Neural crest cell (in vitro differentiated cells): ENCODE measurements at regions not wholly inside any gene's neighbourhood (a gene's known extent, or its start where the extent isn't known, plus 50 kb on each side); places are given as distances from the start of the nearest gene placed in this dataset.

Experiments
- DNase-seq: peaks from one replicate; pipeline ENCODE4 v3.0.0; 2021; ENCODE audit warnings: low read depth, mixed read lengths, low spot score
- H3K27ac Mint-ChIP-seq: one replicate; pipeline ENCODE4 v1.8.0; 2021; ENCODE audit warnings: mild to moderate bottlenecking, mixed read lengths; ENCODE audit not compliant: unreplicated experiment
- H3K27me3 Mint-ChIP-seq: 2 replicates; pipeline ENCODE4 v1.8.0; 2021; ENCODE audit warnings: low read depth, mild to moderate bottlenecking, mixed read lengths
- H3K36me3 Mint-ChIP-seq: 2 replicates; pipeline ENCODE4 v1.8.0; 2021; ENCODE audit warnings: low read depth, mild to moderate bottlenecking, mixed read lengths
- H3K4me1 Mint-ChIP-seq: 2 replicates; pipeline ENCODE4 v1.8.0; 2021; ENCODE audit warnings: mixed read lengths
- H3K4me3 Mint-ChIP-seq: one replicate; pipeline ENCODE4 v1.8.0; 2021; ENCODE audit warnings: mild to moderate bottlenecking, mixed read lengths
- H3K9me3 Mint-ChIP-seq: 2 replicates; pipeline ENCODE4 v1.8.0; 2021; ENCODE audit warnings: mixed read lengths
- CTCF ChIP-seq: fragments of 200-600 bp; sonication (generic); conservative IDR thresholded peaks from 2 replicates; pipeline ENCODE4 v1.5.0; 2021; ENCODE audit warnings: antibody characterized with exemption, mild to moderate bottlenecking

DNA sequence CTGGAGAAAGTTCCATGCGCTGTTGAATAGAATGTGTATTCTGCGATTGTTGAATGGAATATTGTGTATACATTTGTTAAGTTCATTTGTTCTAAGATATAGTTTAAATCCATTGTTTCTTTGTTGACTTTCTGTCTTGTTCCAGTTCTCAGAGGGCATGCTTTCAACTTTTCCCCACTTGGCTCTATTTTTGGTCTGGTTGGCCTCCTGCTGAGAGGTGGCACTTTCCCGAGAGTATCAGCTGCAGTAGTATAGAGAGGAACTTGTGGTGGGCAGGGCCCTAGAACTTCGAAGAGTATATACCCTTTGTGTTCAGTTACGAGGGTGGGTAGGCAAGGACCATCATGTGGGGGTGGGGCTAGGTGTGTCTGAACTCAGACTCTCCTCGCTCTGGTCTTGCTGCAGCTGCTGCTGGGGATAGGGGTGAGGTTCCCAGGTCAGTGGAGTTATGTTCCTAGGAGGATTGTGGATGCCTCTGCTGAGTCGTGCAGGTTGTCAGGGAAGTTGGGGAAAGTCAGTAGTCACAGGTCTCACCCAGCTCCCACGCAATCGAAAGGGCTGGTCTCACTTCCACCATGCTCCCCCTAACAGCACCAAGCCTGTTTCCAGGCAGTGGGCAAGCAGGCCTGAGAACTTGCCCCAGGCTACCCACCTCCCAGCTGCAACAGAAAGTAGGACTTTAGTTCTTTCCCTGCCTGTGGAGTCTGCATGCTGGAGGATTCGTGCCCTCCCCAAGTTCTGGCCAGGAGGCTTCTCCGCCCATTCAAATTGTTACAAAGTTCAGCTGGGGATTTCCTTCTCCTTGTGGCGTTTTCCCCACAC is 118.9 kb upstream of the SSTR4 start:
- Mint-ChIP-seq H3K4me3 (no peak overlapping the region), H3K27me3 (peaks cover 31% of the 10 kb centered on the region)
- no peak for TF ChIP-seq CTCF

GRCh38 chr20:22918286-22918983 is 116.7 kb upstream of the SSTR4 start:
- H3K9me3 Mint-ChIP-seq: peaks cover 6% of the 10 kb centered on the region
- no peak for DNase-seq
- H3K27ac Mint-ChIP-seq: no peak overlapping the region
- no peak for TF ChIP-seq CTCF
- H3K4me3 Mint-ChIP-seq: no peak overlapping the region
- H3K27me3 Mint-ChIP-seq: peaks cover 30% of the 10 kb centered on the region
- peaks cover 4% of the 10 kb centered on the region for H3K36me3 Mint-ChIP-seq
- no peaks in the 10 kb centered on the region for H3K4me1 Mint-ChIP-seq

More for the DNA sequence above, 118.9 kb upstream of the SSTR4 start:
- Mint-ChIP-seq H3K4me1 (no peaks in the 10 kb centered on the region), H3K36me3 (peaks cover 4% of the 10 kb centered on the region), H3K9me3 (peaks cover 6% of the 10 kb centered on the region), H3K27ac (no peak overlapping the region)
- DNase-seq: no peak

GRCh38 chr20:22920898-22921297 is 114.2 kb upstream of the SSTR4 start:
- Mint-ChIP-seq H3K27me3 (peaks cover 25% of the 10 kb centered on the region), H3K9me3 (no peaks in the 10 kb centered on the region), H3K27ac (no peak overlapping the region), H3K4me3 (no peak overlapping the region), H3K4me1 (no peaks in the 10 kb centered on the region), H3K36me3 (no peaks in the 10 kb centered on the region)
- no peak for DNase-seq
- no peak for TF ChIP-seq CTCF

GRCh38 chr20:22921595-22922421 is 113.3 kb upstream of the SSTR4 start:
- DNase-seq: no peak
- no peak overlapping the region for H3K27ac Mint-ChIP-seq
- no peak overlapping the region for H3K4me3 Mint-ChIP-seq
- peaks cover 29% of the 10 kb centered on the region for H3K27me3 Mint-ChIP-seq
- no peak for TF ChIP-seq CTCF
- H3K4me1 Mint-ChIP-seq: no peaks in the 10 kb centered on the region
- H3K9me3 Mint-ChIP-seq: no peaks in the 10 kb centered on the region
- H3K36me3 Mint-ChIP-seq: no peaks in the 10 kb centered on the region

DNA sequence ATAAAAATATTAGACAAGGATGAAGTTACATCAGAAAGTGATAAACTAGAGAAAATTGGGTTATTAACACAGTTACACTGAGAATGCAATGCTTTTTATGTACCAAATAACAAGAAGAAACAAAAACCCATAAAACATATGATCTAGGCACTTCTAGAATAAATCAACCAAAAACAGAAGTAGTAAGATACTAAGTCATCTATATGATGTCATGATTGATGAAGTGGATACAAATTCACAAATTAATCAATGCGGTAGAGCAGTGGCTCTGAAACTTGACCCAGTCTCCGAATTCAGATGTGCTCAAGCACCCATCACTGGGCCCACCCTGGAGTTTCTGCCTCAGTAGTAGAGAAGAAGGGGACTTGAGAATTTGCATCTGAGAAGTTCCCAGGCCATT is 112.1 kb upstream of the SSTR4 start:
- no peak for DNase-seq
- Mint-ChIP-seq H3K9me3 (no peaks in the 10 kb centered on the region), H3K4me3 (no peak overlapping the region), H3K36me3 (no peaks in the 10 kb centered on the region), H3K4me1 (no peaks in the 10 kb centered on the region), H3K27ac (no peak overlapping the region), H3K27me3 (peaks cover 27% of the 10 kb centered on the region)
- TF ChIP-seq CTCF: no peak
